NCI-H510A (cell line): ENCODE measurements at regions not wholly inside any gene's neighbourhood (a gene's known extent, or its start where the extent isn't known, plus 50 kb on each side); places are given as distances from the start of the nearest gene placed in this dataset.

ENCODE experiments used
- DNase-seq: peaks from one replicate; lab custom pipeline; 2025; lab: John Stamatoyannopoulos, UW

DNA sequence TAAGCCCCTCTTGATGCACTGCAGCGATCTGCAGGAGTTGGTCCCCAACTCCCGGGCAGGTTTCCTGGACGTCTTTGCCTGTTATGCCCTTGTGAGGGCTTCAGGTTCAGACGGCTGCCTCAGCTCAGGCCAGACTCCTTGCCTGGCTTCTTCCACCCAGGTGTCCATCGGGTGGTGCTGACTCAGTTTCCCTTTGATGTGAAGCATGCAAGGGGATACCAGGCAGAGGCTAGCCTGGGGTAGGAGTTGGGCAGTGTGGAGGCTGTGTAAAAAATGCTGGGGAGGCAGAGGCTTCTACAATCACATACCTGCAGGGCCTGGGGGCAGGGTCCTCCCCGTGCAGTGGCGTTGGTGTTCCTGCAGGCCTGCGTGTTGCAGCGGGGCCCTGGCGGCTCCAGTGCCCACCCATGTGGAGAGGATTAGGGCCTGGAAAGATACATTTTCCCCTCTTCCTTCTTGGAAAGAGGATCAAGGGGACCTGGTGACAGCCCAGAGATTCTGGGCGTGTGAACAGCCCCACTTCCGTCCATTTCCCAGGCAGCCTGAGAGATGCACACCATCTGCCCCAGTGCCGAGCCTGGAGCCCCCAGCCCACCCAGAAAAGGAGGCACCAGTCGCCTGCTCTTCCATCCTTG lies 338.3 kb downstream of the DYSF start:
- no peak for DNase-seq

GRCh38 chr2:71791061-71791450 lies 337.7 kb downstream of the DYSF start:
- DNase-seq = no peak

DNA sequence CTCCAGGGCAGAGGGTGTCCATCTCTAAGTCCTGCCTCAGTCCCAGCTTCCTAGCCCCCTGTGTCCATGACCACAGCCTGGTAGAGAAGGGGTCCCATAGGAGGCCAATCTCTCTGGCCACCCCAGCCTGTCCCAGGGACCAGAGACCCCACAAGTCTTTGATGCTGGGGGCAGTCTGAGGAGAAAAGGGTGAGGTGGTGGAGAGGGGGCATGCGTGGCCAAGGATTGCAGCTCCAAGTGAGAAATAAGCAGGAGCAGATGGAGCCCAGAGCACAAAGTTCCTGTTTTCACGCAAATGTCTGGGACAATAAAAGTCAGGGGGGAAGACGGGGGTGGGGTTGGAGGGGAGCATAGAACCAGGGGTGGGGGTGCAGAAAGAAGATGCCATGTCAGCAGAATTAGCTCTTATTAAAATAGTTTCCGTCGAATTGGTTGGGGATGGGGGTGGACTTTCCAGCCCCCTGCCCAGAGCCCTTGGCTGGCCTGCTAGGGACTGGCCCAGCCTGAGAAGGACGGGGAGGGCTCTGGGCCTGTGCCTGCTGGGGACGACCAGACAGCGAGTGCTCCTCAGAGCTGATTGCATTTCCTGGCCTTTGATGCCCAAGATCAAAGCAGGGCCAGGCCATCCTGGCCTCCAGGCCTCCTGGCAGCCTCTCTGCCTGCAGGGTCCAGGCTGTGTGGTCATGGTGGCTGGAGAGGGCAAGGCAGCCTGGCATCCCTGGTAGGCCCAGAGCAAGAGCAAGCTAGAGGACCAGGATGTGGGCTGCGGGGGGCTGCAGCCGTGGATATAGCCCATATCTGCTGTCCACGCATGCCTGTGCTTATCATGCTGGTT lies 337.1 kb downstream of the DYSF start:
- DNase-seq = no peak

GRCh38 chr2:71789556-71790204 lies 336.3 kb downstream of the DYSF start:
- no peak for DNase-seq

- DNase-seq = no peak
Observed at GRCh38 chr2:71788601-71789240, 335.4 kb downstream of the DYSF start.

DNA sequence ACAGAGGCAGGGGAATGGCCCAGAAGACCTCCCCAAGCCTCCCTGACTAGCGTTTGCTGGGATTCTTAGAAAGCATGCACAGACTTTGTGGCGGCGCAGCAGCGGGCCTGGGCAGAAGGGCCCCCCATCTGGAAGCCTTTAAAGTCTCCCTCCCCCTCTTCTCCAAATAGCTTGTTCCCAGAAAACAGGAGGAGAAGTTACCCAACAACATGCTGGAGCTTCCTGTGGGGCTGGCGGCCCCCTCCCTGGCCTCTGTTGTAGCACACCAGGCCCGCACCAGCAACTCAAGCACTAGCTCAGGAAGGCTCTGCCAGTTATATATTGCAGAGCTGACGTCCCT lies 334.8 kb downstream of the DYSF start:
- DNase-seq = no peak

GRCh38 chr2:71787476-71788185 lies 334.3 kb downstream of the DYSF start:
- DNase-seq = no peak

- DNase-seq = no peak
Observed at GRCh38 chr2:71787108-71787415, 333.7 kb downstream of the DYSF start.

- no peak for DNase-seq
Observed at GRCh38 chr2:71786291-71787107, 333.1 kb downstream of the DYSF start.

- no peak for DNase-seq
Observed at GRCh38 chr2:71785516-71785981, 332.2 kb downstream of the DYSF start.

DNA sequence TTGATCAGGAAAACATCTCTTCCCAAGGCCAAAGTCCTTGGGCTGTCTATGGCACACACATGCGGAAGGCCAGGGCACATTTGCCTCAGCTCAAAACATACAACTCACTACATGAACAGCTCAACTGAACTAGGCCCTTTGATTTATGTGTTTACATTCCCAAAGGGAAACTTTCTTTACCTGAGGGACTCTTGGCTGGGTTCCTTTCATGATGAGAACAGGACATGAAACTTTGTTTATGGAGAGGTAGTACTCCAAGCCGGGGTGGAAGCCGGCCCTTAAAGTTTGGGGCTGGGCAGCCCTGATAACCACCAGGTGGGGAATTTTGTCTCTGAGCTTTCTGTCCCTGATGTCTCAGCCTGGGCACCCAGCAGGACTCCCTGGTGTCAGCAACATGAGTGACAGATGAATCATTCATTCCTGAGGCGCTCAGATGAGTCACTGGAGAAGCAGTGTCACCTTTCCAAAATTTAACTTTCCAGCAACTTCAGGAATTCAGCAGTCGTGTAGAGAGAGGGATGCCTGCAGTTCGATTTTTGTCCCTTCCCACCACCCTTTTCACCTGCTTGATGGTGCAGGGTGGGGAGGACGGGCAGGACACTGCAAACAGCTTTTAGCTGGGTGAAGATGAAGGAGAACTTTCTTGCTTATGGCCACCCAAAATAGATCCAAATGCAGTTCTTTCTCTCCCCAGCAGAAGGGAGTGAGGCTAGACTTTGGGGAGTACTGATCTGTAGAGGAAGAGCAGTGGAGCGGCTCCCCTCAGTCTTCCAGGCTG lies 331.6 kb downstream of the DYSF start:
- DNase-seq = no peak

DNA sequence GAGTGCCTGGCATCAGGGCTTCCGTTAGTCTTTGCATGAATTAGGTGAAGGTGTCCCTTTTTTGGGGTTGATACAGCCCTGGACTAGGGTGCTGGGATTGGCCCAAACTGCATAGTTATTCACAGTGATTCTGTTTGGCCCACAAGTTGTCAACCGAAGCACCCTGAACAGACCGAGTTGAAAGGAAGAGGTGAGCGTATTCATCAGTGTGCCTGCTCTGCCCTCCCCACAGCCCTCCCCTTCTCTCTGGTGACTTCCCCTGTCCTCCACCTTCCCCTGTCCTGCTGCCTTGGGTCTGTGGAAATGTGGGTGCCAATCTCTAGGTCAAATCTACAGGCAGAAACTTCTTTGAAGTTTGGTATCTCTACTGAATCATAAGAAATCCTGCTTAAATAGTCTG lies 330.5 kb downstream of the DYSF start:
- no peak for DNase-seq

DNA sequence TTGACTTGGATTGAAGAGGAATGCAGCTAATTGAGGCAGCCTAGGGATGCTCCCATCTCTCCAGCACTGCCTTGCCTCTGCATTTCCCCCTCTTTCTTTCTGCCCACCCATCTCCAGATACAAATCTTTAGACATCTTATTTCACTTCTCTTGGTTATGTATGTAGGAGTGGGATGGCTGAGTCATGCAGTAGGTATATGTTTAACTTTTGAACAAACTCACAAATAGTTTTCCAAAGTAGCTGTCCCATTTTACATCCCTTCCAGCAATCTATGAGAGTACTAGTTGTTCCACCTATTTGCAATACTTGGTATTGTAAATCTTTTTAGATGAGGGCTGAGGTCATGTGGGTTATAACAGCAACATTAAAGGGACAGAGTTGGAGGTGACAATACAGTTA lies 329.9 kb downstream of the DYSF start:
- DNase-seq = no peak

DNA sequence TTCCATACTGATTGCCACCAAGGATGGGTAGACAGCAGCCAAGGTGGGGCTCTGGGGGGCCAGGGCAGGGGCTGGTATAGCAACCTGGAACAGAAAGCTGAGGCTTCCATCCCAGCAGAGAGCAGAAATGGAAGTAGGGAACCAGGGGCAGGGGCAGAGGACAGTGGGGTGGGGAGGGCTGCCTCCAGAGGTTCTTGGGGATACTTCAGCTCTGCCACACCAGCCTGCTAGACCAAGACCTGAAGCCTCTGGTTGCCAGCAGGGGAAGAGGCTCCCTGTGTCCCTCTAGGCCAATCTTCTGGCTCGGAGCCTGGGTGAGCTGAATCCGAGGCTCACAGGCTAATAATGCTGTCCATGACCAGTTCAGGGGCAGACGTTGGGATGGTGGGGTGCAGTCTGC lies 329.0 kb downstream of the DYSF start:
- no peak for DNase-seq

- DNase-seq = no peak
Observed at GRCh38 chr2:71781695-71782228, 328.4 kb downstream of the DYSF start.

DNA sequence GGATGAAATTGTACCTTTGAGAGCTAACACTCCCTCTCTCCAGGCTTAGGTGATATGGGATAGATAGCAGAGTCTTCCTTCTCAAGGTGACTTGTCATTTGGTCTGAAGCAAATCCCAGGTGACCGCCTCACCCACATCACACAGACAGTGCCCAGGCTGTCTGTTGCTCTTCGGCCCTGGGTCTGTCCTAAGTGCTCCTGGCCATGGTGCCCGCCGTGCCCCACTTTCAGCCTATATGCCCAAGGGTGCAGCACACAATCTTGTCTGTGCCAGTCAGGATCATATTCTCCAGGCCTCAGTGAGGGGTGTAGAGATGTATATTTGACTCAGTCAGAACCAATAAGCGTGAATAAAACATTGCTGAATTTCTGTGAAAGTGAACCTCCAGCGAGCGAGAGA lies 326.8 kb downstream of the DYSF start:
- DNase-seq = no peak

- no peak for DNase-seq
Observed at GRCh38 chr2:71779774-71780105, 326.4 kb downstream of the DYSF start.

DNA sequence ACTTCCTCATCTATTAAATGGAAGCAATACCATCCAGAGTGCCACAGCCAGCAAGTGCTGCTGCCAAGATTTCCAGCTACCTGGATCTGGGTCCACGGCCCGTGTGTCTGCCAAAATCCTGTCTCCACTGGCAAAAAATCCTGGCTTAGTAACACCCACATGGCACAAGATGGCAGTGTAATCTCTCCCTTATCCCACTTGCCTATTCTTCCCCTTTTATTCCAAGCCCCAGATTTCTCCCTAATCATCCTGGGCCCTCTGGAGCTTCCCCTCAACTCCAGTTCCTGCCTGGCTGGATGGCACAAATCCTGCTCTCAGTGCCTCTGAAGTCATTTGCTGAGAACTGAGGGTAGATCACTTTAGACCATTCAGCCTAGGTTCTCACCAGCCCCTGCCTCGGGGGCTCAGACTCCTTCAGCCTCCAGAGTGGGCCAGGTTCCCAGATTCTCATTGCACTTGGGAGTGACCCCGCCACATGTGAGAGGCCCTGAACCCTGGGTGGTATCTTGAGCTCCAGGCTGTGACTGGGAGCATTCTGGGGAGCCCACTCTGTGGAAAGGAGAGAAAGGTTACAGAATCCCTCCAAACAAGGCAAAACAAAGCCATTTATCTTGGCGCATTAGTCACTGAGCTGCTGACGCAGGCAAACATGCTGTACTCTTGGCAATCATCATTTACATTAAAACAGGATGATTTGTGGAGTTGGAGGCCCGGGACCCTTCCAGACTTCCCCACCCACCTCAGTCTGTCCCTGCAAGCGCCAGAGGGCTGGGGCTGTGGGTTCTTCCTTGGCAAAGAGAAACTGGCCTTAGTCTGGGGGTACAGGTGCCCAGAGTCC lies 325.8 kb downstream of the DYSF start:
- no peak for DNase-seq

GRCh38 chr2:71778514-71778913 lies 325.2 kb downstream of the DYSF start:
- DNase-seq = no peak

GRCh38 chr2:71777946-71778345 lies 324.6 kb downstream of the DYSF start:
- DNase-seq = no peak
